Uterus (tissue), 3 donors: ENCODE measurements at regions not wholly inside any gene's neighbourhood (a gene's known extent, or its start where the extent isn't known, plus 50 kb on each side); places are given as distances from the start of the nearest gene placed in this dataset.

Experiments
- DNase-seq, 2 donors: peaks; one replicate each; pipeline ENCODE4 v3.0.0-alpha.2; 2019 to 2020
- H3K27ac ChIP-seq, 2 donors: fragments of 200-600 bp; sonication (generic); 1 replicate in 1 of 2; 2 replicates in 1 of 2; pipeline ENCODE4 v1.5.1; 2016 to 2018
- H3K27me3 ChIP-seq, 2 donors: fragments of 200-600 bp; sonication (generic); one replicate each; pipeline ENCODE4 v1.5.1; 2018 to 2019; ENCODE audit warnings: control low read depth in 1 of 2
- H3K36me3 ChIP-seq, 2 donors: fragments of 200-600 bp; sonication (generic); one replicate each; pipeline ENCODE4 v1.5.1; 2019; ENCODE audit warnings: control low read depth in 1 of 2
- H3K4me1 ChIP-seq, 2 donors: fragments of 200-600 bp; sonication (generic); one replicate each; pipeline ENCODE4 v1.5.1; 2018 to 2019; ENCODE audit warnings: control low read depth in 1 of 2
- H3K4me3 ChIP-seq, 2 donors: fragments of 200-600 bp; sonication (generic); 1 replicate in 1 of 2; 2 replicates in 1 of 2; pipeline ENCODE4 v1.5.1; 2018 to 2019; ENCODE audit warnings: mild to moderate bottlenecking in 1 of 2
- H3K9me3 ChIP-seq, 2 donors: fragments of 200-600 bp; sonication (generic); one replicate each; pipeline ENCODE4 v1.5.1; 2019; ENCODE audit warnings: control low read depth in 1 of 2
- CTCF ChIP-seq, 4 experiments: fragments of 200-600 bp in 2 of 4; fragments of 450-650 bp in 2 of 4; sonication (generic) in 2 of 4; IDR thresholded peaks; one replicate each; pipeline ENCODE4 v1.5.1; 2016 to 2019; ENCODE audit warnings: antibody characterized with exemption in 4 of 4, mild to moderate bottlenecking in 2 of 4, moderate library complexity in 1 of 4
- POLR2A ChIP-seq, 2 donors: fragments of 450-650 bp; IDR thresholded peaks; one replicate each; pipeline ENCODE4 v1.6.1; 2016; ENCODE audit warnings: antibody characterized with exemption in 2 of 2, mild to moderate bottlenecking in 1 of 2, moderate library complexity in 1 of 2
- intact Hi-C: fragments of 100-400 bp; cut with DNase I; formaldehyde crosslinking; loops from one replicate; pipeline ENCODE4 v1.15.1; 2023; ENCODE audit warnings: low total_unique reads
- donor health status: DM: yes; HTN: yes; CAD: no.

GRCh38 chr14:51468523-51468922 lies 183.2 kb upstream of the FRMD6 start:
- DNase-seq, result no peak
- Histone ChIP-seq H3K9me3 (no peaks in the 10 kb centered on the region), H3K27me3 (no peaks in the 10 kb centered on the region), H3K36me3 (no peaks in the 10 kb centered on the region), H3K27ac (no peak overlapping the region), H3K4me1 (no peaks in the 10 kb centered on the region), H3K4me3 (no peak overlapping the region)
- intact Hi-C loops, result no loop called here
- no peak for TF ChIP-seq CTCF (IDR thresholded peaks at IDR 0.05)
- no peak for TF ChIP-seq POLR2A (IDR thresholded peaks at IDR 0.05)

GRCh38 chr14:51472881-51473280 lies 178.8 kb upstream of the FRMD6 start:
- Histone ChIP-seq H3K9me3 (no peaks in the 10 kb centered on the region), H3K4me3 (no peak overlapping the region), H3K36me3 (no peaks in the 10 kb centered on the region), H3K27ac (no peak overlapping the region), H3K27me3 (no peaks in the 10 kb centered on the region), H3K4me1 (no peaks in the 10 kb centered on the region)
- intact Hi-C loops, result no loop called here
- DNase-seq, result no peak
- no peak for TF ChIP-seq POLR2A (IDR thresholded peaks at IDR 0.05)
- no peak for TF ChIP-seq CTCF (IDR thresholded peaks at IDR 0.05)

- H3K27ac ChIP-seq, result no peak overlapping the region
- intact Hi-C loops, result no loop called here
- TF ChIP-seq POLR2A (IDR thresholded peaks at IDR 0.05), result no peak
- no peak for TF ChIP-seq CTCF (IDR thresholded peaks at IDR 0.05)
These were observed 178.4 kb upstream of the FRMD6 start for GRCh38 chr14:51473351-51473750.

GRCh38 chr14:51473808-51474565 lies 177.7 kb upstream of the FRMD6 start:
- H3K9me3 ChIP-seq, result no peaks in the 10 kb centered on the region
- intact Hi-C loops, result no loop called here

More at GRCh38 chr14:51473351-51473750, 178.4 kb upstream of the FRMD6 start:
- no peaks in the 10 kb centered on the region for H3K36me3 ChIP-seq
- H3K4me1 ChIP-seq, result no peaks in the 10 kb centered on the region
- no peak overlapping the region for H3K4me3 ChIP-seq
- no peak for DNase-seq
- no peaks in the 10 kb centered on the region for H3K27me3 ChIP-seq
- H3K9me3 ChIP-seq, result no peaks in the 10 kb centered on the region

More at GRCh38 chr14:51473808-51474565, 177.7 kb upstream of the FRMD6 start:
- Histone ChIP-seq H3K27me3 (no peaks in the 10 kb centered on the region), H3K4me3 (no peak overlapping the region), H3K4me1 (no peaks in the 10 kb centered on the region), H3K27ac (no peak overlapping the region), H3K36me3 (no peaks in the 10 kb centered on the region)
- DNase-seq, result no peak
- TF ChIP-seq POLR2A (IDR thresholded peaks at IDR 0.05) (no peak), CTCF (IDR thresholded peaks at IDR 0.05) (no peak)
